Nephron progenitor cell (in vitro differentiated cells): ENCODE measurements at regions not wholly inside any gene's neighbourhood (a gene's known extent, or its start where the extent isn't known, plus 50 kb on each side); places are given as distances from the start of the nearest gene placed in this dataset.
"Not testable (repeated sequence)": the region's sequence is repeated elsewhere in the genome, so short reads cannot be mapped to it uniquely, and the experiment has no call there.

Experiments used
- DNase-seq: peaks from one replicate; pipeline ENCODE4 v3.0.0; 2021
- H3K27ac Mint-ChIP-seq: 2 replicates; pipeline ENCODE4 v1.8.0; 2021; ENCODE audit warnings: mild to moderate bottlenecking, moderate library complexity, mixed read lengths
- H3K27me3 Mint-ChIP-seq: 2 replicates; pipeline ENCODE4 v1.8.0; 2021; ENCODE audit warnings: mild to moderate bottlenecking, low read depth, mixed read lengths; ENCODE audit not compliant: poor library complexity
- H3K36me3 Mint-ChIP-seq: 2 replicates; pipeline ENCODE4 v1.8.0; 2021; ENCODE audit warnings: low read depth, mixed read lengths
- H3K4me1 Mint-ChIP-seq: 2 replicates; pipeline ENCODE4 v1.8.0; 2021; ENCODE audit warnings: mixed read lengths
- H3K4me3 Mint-ChIP-seq: 2 replicates; pipeline ENCODE4 v1.8.0; 2021; ENCODE audit warnings: mild to moderate bottlenecking, moderate library complexity, mixed read lengths
- H3K9me3 Mint-ChIP-seq: 2 replicates; pipeline ENCODE4 v1.8.0; 2021; ENCODE audit warnings: mild to moderate bottlenecking, moderate library complexity, mixed read lengths
- CTCF ChIP-seq: fragments of 200-600 bp; sonication (generic); IDR thresholded peaks from 2 replicates; pipeline ENCODE4 v1.5.0; 2021; ENCODE audit warnings: antibody characterized with exemption

DNA sequence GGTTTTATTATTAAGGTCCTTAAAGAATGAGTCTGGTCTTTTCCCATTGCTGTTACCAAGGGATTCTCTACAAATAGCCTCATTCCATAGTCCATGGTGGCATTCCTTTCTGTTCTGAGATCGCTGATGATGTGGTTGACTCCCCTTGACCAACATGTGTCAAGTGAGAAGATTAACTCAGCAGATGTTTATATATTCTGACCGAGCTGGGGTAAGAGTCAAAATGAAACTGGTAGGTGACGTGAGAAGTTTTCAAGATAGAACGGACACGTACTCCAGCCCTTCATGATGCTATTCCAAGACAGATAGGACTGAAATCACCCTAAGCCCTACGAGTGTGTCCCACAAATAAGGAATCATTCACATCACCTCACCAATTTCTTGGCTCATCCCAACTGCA, 155.5 kb upstream of the WWC1 start:
- no peak for TF ChIP-seq CTCF
- no peak overlapping the region for H3K27ac Mint-ChIP-seq
- no peaks in the 10 kb centered on the region for H3K36me3 Mint-ChIP-seq
- H3K4me3 Mint-ChIP-seq, result no peak overlapping the region
- peaks cover 5% of the 10 kb centered on the region for H3K27me3 Mint-ChIP-seq
- DNase-seq, result no peak
- no peaks in the 10 kb centered on the region for H3K9me3 Mint-ChIP-seq
- H3K4me1 Mint-ChIP-seq, result peaks cover 5% of the 10 kb centered on the region

- Mint-ChIP-seq H3K27me3 (peaks cover 5% of the 10 kb centered on the region), H3K36me3 (no peaks in the 10 kb centered on the region), H3K27ac (no peak overlapping the region), H3K4me3 (no peak overlapping the region), H3K9me3 (no peaks in the 10 kb centered on the region), H3K4me1 (peaks cover 5% of the 10 kb centered on the region)
- no peak for DNase-seq
- TF ChIP-seq CTCF, result no peak
Measured at GRCh38 chr5:168136340-168136739, 155.1 kb upstream of the WWC1 start.

DNA sequence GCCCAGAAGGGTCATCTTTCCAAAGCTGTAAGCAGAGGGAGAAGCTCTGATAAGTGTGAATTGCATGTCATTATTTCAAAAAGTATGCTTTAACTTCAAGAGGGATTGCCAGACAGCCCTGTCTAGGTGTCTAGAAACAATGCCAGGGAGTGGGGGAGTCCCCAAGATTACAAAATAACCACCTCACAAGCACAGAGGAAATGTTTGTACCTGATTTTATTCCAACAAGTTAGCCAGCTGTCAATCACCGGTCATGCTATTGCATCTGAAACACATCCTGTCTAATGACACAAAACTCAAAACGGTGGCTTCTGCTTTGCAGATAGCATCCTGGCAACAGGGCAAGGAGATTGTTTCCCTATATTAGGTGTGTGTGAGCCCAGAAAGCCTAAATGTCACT, 154.2 kb upstream of the WWC1 start:
- peaks cover 5% of the 10 kb centered on the region for H3K4me1 Mint-ChIP-seq
- no peaks in the 10 kb centered on the region for H3K36me3 Mint-ChIP-seq
- TF ChIP-seq CTCF, result no peak
- no peak for DNase-seq
- peaks cover 5% of the 10 kb centered on the region for H3K27me3 Mint-ChIP-seq
- H3K9me3 Mint-ChIP-seq, result no peaks in the 10 kb centered on the region
- H3K4me3 Mint-ChIP-seq, result no peak overlapping the region
- H3K27ac Mint-ChIP-seq, result no peak overlapping the region

DNA sequence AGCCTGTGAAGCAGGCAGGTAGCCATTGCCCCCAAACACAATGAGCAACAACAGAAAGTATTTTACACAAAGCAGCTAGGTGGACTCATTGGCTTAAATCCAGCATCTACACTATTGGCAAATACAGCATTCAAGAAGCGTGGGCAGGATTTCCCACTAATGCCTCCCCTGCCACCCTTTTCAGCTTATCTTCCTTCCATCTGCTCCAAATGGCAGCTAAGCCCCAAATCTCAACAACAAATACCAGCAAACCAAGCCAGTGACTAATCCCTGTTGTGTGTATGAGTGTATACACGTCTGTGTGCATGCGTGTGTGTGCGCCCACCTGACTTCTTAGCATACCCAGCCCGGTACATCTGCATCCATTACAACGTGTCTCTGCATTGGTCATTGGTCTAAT, 151.2 kb upstream of the WWC1 start:
- Mint-ChIP-seq H3K9me3 (no peaks in the 10 kb centered on the region), H3K36me3 (no peaks in the 10 kb centered on the region), H3K4me1 (peaks cover 5% of the 10 kb centered on the region), H3K27me3 (peaks cover 5% of the 10 kb centered on the region), H3K4me3 (no peak overlapping the region), H3K27ac (no peak overlapping the region)
- no peak for TF ChIP-seq CTCF
- DNase-seq, result no peak

DNA sequence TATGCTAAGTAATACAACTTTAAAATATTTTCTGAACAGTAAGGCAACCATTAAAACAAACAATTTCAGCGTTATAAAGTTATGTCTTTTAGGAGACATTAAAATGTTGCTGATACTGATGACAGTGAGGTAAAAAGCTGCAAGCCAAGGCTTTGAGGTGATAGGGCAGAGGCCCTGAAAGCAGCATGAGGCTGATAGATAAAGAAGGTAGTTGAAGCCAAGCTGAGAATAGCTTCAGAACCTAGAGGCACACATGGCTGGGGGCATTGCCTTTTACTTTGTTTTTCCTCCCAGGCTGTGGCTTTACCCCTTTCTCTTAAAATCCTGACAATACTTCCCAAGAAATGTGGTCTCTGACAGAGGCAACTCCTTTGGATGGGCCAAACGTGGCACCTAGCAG, 149.0 kb upstream of the WWC1 start:
- H3K4me3 Mint-ChIP-seq, result no peak overlapping the region
- peaks cover 1% of the 10 kb centered on the region for H3K4me1 Mint-ChIP-seq
- no peaks in the 10 kb centered on the region for H3K36me3 Mint-ChIP-seq
- no peak for DNase-seq
- TF ChIP-seq CTCF, result no peak
- peaks cover 5% of the 10 kb centered on the region for H3K9me3 Mint-ChIP-seq
- H3K27ac Mint-ChIP-seq, result no peak overlapping the region
- H3K27me3 Mint-ChIP-seq, result no peaks in the 10 kb centered on the region

- DNase-seq, H3K27ac Mint-ChIP-seq, H3K9me3 Mint-ChIP-seq, H3K4me3 Mint-ChIP-seq, H3K27me3 Mint-ChIP-seq, H3K36me3 Mint-ChIP-seq: not testable (repeated sequence)
- peaks cover 12% of the 10 kb centered on the region for H3K4me1 Mint-ChIP-seq
Measured at GRCh38 chr5:168143521-168143920, 147.9 kb upstream of the WWC1 start.
